ENCODE measurements at regions not wholly inside any gene's neighbourhood (a gene's known extent, or its start where the extent isn't known, plus 50 kb on each side); places are given as distances from the start of the nearest gene placed in this dataset.

DNA sequence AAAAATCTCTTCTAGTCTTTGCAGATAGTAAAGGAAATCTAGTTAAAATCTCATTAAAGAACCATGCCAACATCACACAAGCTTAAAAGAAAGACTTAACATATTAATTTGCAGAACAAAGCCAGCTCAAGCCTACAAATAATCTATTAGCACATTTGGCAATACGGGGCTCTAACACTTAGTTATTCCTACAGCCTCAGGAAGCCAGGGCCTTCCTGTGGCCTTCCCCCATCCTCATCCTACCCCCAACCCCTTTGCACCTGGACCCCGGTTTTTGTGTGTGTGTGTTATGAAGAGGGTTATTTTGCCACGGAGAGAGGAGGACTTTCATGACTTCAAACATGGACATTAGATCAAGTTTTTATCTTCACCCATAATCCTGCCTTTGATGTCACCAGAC, 64.6 kb downstream of the FOXB2 start:
- no peak for DNase-seq

GRCh38 chr9:77085416-77085815, 66.0 kb downstream of the FOXB2 start:
- no peak for DNase-seq

- no peak for DNase-seq
These were observed 68.1 kb downstream of the FOXB2 start for GRCh38 chr9:77087506-77087905.

GRCh38 chr9:77092536-77092935, 73.1 kb downstream of the FOXB2 start:
- no peak for DNase-seq

GRCh38 chr9:77094150-77094549, 74.7 kb downstream of the FOXB2 start:
- DNase-seq: no peak

DNA sequence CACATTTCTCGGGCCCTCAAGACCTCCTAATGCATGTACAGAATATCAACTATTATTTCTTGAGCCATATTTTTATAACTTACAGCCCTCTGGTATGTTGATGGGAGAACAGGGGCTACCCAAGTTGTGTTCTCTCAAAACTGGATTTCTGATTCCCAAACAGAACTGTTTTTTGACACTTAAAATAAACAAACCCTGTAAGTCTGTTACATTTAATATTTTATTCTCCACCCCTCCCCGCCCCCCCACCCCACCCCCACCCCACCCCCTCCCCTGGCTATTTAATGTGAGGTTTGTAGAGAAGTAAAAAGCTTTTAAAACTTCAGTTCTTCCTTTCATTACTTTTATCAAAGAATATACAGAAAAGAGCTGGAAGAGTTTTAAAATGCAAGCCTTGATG, 77.9 kb downstream of the FOXB2 start:
- DNase-seq: no peak

GRCh38 chr9:77099388-77099787, 77.9 kb upstream of the VPS13A start:
- peak; percentile 48 for DNase-seq

GRCh38 chr9:77111408-77111807, 65.9 kb upstream of the VPS13A start:
- DNase-seq: no peak

GRCh38 chr9:77125665-77126064, 51.7 kb upstream of the VPS13A start:
- DNase-seq: no peak

- no peak for DNase-seq
These were observed 50.3 kb upstream of the VPS13A start for GRCh38 chr9:77127071-77127470.

Data from NCI-H82 (cell line).